ENCODE measurements at regions not wholly inside any gene's neighbourhood (a gene's known extent, or its start where the extent isn't known, plus 50 kb on each side); places are given as distances from the start of the nearest gene placed in this dataset.

- DNase-seq (ENCODE audit: low read depth), result no peak
Measured at GRCh38 chr5:30063503-30063902, 1130.0 kb upstream of the CDH6 start.

GRCh38 chr5:30051976-30052375 is 1141.5 kb upstream of the CDH6 start:
- DNase-seq (ENCODE audit: low read depth), result no peak

DNA sequence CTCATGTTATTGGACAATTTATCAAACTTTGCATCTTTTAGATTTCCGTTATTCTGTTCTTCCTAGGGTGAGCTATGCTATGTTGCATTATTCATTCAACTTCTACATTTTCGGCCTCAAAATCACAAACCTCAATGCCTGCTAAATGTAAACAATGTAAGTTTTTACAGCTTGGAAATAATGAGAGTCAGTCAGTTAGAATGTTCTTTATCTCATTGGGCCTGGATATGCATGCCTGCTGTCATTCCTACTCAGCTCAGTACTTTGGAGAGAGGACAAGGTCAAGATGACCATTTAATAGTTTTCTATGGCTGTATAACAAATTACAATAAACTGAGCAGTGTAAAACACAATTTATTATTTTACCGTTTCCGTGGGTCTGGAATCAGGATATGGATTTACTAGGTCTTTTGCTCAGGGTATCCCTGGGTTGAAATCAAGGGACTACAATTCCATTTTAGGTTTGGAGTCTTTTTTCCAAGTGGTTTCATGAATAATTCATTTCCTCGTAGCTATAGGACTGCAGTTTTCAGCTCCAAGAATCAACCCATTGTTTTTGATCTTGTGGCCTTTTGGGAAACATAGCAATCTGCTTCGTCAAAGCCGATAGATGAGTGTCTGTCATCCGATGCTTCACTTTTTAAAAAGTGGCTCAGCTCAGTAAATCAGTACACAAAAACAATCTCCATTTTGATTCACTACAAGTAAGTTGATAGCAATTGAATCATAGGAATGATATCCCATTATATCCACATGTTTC is 1143.2 kb upstream of the CDH6 start:
- DNase-seq (ENCODE audit: low read depth), result no peak

- no peak for DNase-seq (ENCODE audit: low read depth)
Measured at GRCh38 chr5:30042677-30043076, 1150.8 kb upstream of the CDH6 start.

DNA sequence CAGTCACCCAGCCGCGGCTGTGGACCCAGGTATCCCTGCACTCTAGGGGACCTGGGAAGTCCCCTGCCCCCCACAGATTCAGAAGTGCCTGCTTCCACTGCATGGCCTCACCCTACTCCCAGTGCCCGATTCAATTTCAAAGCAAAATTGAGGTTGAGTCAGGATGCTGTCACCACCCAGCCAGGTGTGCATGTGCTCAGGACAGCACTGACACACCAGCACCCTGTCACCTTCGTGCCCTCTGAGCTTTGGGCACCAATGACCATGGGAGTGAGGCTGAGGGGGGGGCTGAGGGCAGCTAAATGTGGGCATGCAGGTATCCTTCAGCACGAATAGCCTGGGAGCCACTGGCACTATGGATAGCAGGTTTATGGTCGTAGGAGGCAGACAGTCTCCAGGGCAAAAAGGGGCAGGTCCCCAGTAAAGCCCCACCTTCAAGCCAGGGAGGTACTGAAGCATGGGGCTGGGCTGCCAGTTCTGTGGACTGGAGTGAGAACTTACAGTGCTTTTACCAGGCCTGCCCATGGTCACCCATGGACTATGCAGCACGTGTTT is 1151.6 kb upstream of the CDH6 start:
- DNase-seq (ENCODE audit: low read depth), result no peak

- no peak for DNase-seq (ENCODE audit: low read depth)
Measured at GRCh38 chr5:30041291-30041690, 1152.2 kb upstream of the CDH6 start.

DNA sequence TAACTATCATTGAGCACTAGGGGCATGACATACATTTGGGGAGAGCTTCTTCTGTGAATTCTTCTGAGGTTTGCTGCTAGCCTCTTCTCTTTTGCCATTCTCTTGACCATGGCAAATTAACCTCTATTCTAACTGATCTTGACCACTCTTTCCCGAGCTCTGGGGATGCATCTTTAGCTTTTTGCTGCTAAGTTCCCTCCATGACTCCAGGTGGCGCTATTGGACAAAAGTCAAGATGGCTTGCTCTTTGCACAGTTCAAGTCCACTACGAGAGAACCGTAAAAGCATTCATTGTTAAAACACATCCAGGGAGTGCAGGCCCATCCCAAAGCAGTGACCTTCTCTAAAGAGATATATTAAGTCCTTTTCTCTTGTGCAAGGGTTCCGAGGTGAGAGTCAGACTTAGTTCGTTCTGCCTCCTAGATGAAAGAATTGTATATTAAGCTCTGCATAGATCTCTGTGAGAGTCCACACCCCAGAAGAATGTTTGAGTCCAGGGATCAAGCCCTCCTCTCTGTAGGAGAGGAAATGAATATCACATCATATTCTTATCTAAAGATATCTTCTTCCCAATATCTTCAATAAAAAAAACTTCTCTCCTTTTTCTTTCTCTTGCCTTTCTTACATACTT is 1152.9 kb upstream of the CDH6 start:
- peak; percentile 9 for DNase-seq (ENCODE audit: low read depth)

DNA sequence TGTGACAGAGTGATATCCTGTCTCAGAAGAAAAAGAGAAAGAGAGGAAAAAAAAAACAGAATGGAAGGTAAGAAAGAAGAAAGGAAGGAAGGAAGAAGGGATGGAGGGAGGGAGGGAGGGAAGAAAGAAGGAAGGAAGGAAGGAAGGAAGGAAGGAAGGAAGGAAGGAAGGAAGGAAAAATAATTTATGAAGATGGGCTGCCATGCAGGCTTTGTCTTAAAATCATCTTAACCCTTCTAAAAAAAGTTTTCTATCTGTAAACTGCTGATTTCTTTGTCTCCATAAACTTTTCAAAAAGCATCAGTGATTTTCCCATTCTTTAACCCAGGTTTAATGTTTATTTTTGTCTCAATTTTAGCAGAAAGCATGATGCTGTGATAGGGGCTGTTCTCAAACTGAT is 1154.1 kb upstream of the CDH6 start:
- no peak for DNase-seq (ENCODE audit: low read depth)

- DNase-seq (ENCODE audit: low read depth), result no peak
Measured at GRCh38 chr5:30034870-30035269, 1158.6 kb upstream of the CDH6 start.

DNA sequence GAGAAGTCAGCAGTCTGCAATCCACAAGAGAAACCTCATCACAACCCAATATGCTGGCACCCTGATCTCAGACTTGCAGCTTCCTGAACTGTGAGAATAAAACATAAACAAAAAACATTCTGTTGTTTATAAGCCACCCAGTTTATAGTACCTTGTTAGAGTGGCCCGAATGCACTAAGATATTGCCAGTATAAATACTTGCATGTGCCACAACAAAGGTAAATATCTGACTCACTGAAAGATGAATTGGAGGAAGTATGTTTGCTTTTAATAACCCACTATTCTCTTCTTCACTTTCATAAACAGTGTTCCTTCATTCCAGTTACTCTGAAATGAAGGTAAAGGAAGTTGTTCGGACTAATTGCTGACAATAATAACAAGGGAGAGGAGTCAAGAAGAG is 1163.4 kb upstream of the CDH6 start:
- DNase-seq (ENCODE audit: low read depth), result no peak

- no peak for DNase-seq (ENCODE audit: low read depth)
Measured at GRCh38 chr5:30001826-30002225, 1191.7 kb upstream of the CDH6 start.

DNA sequence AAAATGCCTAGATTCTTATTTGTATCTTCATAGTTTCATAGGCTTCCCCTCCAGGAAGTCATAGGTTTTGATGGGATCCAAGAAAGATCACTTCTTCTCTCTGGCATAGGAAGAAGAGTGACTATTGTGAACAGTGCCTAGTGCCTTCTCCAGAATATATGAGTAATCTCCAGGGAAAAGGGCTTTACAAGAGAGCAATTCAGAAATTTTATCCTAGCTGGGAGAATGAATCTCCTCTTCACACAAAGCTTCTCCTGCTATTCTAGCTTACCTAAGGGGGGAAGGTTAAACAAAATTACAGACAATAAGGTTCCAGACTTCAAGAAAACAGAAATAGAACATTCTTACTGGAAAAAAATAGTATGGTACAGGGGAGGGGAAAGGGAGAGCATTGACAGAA is 1193.3 kb upstream of the CDH6 start:
- DNase-seq (ENCODE audit: low read depth), result no peak

DNA sequence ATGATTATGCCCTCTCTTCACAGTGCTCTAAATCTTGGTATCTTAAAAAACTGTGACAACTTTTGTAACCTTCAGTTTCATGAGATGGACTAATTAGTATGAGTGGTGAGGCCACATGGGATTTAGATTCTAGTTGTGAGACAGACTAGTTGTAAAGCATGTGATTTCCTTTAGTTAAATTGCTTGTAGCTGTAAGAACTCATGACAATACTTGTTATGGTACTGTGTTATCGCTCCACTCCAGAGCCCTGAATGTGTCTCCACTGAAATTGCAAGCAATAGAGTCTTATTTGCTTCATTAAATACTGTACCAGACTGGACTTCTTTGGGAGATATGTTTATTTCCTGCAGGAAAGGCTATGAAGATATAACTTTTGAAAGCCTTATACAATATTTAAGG is 1198.3 kb upstream of the CDH6 start:
- no peak for DNase-seq (ENCODE audit: low read depth)

DNA sequence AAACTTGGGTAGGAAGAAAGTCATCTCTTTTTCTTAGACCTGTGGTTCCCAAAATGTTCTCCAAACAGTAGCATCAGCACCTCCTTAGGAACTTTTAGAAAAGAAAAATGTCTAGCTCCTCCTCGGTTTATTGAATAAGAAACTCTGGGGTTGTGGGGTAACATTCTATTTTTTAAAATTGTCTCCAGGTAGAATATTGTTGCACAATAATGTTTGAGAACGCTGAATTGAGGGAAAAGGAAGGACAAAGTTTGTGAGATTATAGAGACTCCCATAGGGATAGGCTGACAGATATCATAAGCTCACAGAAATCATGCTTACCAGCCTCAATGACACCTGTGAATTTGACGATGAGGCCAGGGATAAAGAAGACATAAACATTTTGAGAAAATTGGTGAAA is 1199.0 kb upstream of the CDH6 start:
- no peak for DNase-seq (ENCODE audit: low read depth)

- no peak for DNase-seq (ENCODE audit: low read depth)
Measured at GRCh38 chr5:29993286-29993685, 1200.2 kb upstream of the CDH6 start.

- DNase-seq (ENCODE audit: low read depth), result no peak
Measured at GRCh38 chr5:29992248-29992647, 1201.2 kb upstream of the CDH6 start.

- DNase-seq (ENCODE audit: low read depth), result no peak
Measured at GRCh38 chr5:29990681-29991080, 1202.8 kb upstream of the CDH6 start.

- no peak for DNase-seq (ENCODE audit: low read depth)
Measured at GRCh38 chr5:29984156-29984540, 1209.3 kb upstream of the CDH6 start.

DNA sequence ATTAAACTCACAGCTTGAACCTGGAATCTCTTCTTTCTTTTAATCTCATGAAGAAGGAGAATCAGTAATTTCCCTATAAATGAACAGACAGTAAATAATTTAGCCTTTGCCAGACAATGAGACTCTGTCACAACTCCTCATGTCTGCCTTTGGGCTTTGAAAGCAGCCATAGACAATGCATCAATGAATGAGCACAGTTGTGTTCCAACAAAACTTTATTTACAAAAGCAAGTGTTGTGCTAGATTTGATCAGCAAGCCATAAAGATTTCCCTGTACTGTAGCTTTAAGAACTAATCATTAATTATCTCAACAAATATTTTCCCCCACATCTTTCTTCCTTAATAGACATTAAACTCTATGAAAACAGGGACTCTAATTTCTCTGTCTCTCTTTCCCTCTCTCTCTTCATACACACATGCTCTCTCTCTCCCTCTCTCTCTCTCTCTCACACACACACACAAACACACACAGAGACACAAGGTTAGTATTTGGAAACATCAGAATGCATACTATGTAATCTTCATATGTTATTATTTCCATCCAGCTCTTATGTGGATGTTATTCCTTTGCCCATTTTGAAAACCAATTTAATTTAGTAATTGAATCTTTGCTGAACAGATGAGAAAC is 1209.8 kb upstream of the CDH6 start:
- no peak for DNase-seq (ENCODE audit: low read depth)

DNA sequence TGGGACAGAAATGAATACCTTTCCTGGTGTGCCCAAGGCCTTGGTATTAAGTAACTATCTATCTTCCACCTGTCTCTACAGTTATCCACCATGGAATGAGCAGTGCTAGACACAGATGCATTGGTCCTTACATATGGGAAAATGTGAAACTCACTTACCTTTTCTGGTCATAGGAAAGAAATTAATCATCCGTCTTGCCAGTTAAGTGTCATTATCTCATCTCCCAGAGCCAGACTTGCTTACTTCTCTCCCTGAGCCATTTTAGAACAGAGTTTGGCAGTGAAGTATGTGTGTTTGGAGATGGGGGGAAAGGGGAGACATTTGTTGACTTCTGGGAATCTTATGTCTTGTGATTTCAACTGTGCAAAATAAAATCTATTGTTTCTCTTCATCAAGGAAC is 1211.0 kb upstream of the CDH6 start:
- no peak for DNase-seq (ENCODE audit: low read depth)

- no peak for DNase-seq (ENCODE audit: low read depth)
Measured at GRCh38 chr5:29972597-29972996, 1220.9 kb upstream of the CDH6 start.

- DNase-seq (ENCODE audit: low read depth), result no peak
Measured at GRCh38 chr5:29963956-29964355, 1229.5 kb upstream of the CDH6 start.

DNA sequence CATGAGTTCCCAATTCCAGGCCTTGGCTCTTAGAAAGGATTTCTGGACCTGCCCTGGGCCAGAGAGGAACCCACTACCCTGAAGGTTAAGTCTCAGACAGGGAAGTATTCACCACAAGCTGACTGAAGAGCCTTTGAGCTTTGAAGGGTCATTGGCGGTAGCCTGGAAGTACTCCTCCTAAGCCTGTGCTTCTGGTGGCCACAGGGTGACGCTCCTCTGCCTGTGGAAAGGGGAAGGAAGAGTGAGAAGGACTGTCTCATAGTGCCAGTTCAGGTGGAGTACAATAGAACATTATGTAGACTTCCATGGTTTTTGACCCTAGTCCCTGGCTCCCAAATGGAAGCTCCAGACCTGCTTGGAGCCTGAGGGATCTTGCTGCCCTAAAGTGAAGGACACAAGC is 1233.2 kb upstream of the CDH6 start:
- DNase-seq (ENCODE audit: low read depth), result no peak

Data from EH (cell line).